GM23338 (cell line): ENCODE measurements at regions not wholly inside any gene's neighbourhood (a gene's known extent, or its start where the extent isn't known, plus 50 kb on each side); places are given as distances from the start of the nearest gene placed in this dataset.

Source experiments
- ATAC-seq: fragments of 200-7000 bp; cut with Tn5 transposase; 3 replicates; pipeline ENCODE4 v1.9.1; 2020
- DNase-seq: peaks from one replicate; pipeline ENCODE4 v3.0.0-alpha.2; 2015; ENCODE audit warnings: low spot score
- H2AFZ ChIP-seq: fragments of 200-600 bp; sonication (generic); 2 replicates; pipeline ENCODE4 v1.8.0; 2016; ENCODE audit warnings: antibody characterized with exemption, mild to moderate bottlenecking, moderate library complexity
- H3F3A ChIP-seq: fragments of 200-600 bp; sonication (generic); replicated peaks from 2 replicates; pipeline ENCODE4 v1.8.0; 2017; ENCODE audit warnings: antibody characterized with exemption, mixed run types, low read depth
- H3K27ac ChIP-seq: fragments of 200-600 bp; sonication (generic); 2 replicates; pipeline ENCODE4 v1.6.1; 2016; ENCODE audit warnings: low read depth
- H3K27me3 ChIP-seq: fragments of 200-600 bp; sonication (generic); 2 replicates; pipeline ENCODE4 v1.8.0; 2016; ENCODE audit warnings: mild to moderate bottlenecking, mixed run types, moderate library complexity; ENCODE audit not compliant: insufficient read depth
- H3K36me3 ChIP-seq: fragments of 200-600 bp; sonication (generic); 2 replicates; pipeline ENCODE4 v1.8.0; 2016; ENCODE audit warnings: mild to moderate bottlenecking; ENCODE audit not compliant: insufficient read depth
- H3K4me1 ChIP-seq: fragments of 200-600 bp; sonication (generic); 2 replicates; pipeline ENCODE4 v1.8.0; 2016; ENCODE audit warnings: mild to moderate bottlenecking, moderate library complexity; ENCODE audit not compliant: insufficient read depth
- H3K4me2 ChIP-seq: fragments of 200-600 bp; sonication (generic); 2 replicates; pipeline ENCODE4 v1.7.1; 2017; ENCODE audit warnings: mixed run types
- H3K4me3 ChIP-seq: fragments of 200-600 bp; sonication (generic); 2 replicates; pipeline ENCODE4 v1.6.1; 2016; ENCODE audit warnings: mixed run types
- H3K79me2 ChIP-seq: fragments of 200-600 bp; sonication (generic); replicated peaks from 2 replicates; pipeline ENCODE4 v1.8.0; 2017; ENCODE audit warnings: mild to moderate bottlenecking; ENCODE audit not compliant: insufficient read depth
- H3K9me2 ChIP-seq: fragments of 200-600 bp; sonication (generic); 2 replicates; pipeline ENCODE4 v1.8.0; 2017; ENCODE audit not compliant: insufficient read depth
- H4K20me1 ChIP-seq: fragments of 200-600 bp; sonication (generic); replicated peaks from 2 replicates; pipeline ENCODE4 v1.8.0; 2017; ENCODE audit warnings: mild to moderate bottlenecking; ENCODE audit not compliant: insufficient read depth
- H3K27ac Mint-ChIP-seq: 2 replicates; pipeline ENCODE4 v1.8.0; 2020; ENCODE audit warnings: inconsistent platforms, mild to moderate bottlenecking, moderate library complexity, mixed read lengths
- H3K27me3 Mint-ChIP-seq: 3 replicates; pipeline ENCODE4 v1.8.0; 2022; ENCODE audit warnings: low read depth, mild to moderate bottlenecking, moderate library complexity, mixed read lengths, inconsistent platforms; ENCODE audit not compliant: insufficient read depth, poor library complexity
- H3K36me3 Mint-ChIP-seq: 3 replicates; pipeline ENCODE4 v1.8.0; 2021; ENCODE audit warnings: low read depth, mild to moderate bottlenecking, inconsistent platforms, moderate library complexity, mixed read lengths
- H3K4me1 Mint-ChIP-seq: 3 replicates; pipeline ENCODE4 v1.8.0; 2020; ENCODE audit warnings: mild to moderate bottlenecking, inconsistent platforms, mixed read lengths
- H3K4me3 Mint-ChIP-seq: 3 replicates; pipeline ENCODE4 v1.8.0; 2021; ENCODE audit warnings: moderate library complexity, mild to moderate bottlenecking, inconsistent platforms, mixed read lengths
- H3K9me3 Mint-ChIP-seq: 3 replicates; pipeline ENCODE4 v1.8.0; 2020; ENCODE audit warnings: moderate library complexity, mild to moderate bottlenecking, inconsistent platforms, mixed read lengths
- CREB1 ChIP-seq: fragments of 250-450 bp; sonication (Bioruptor Pico); IDR thresholded peaks from 2 replicates; pipeline ENCODE4 v1.5.0; 2020; ENCODE audit warnings: low read depth, mild to moderate bottlenecking, moderate library complexity
- EZH2phosphoT487 ChIP-seq: fragments of 200-600 bp; sonication (generic); IDR thresholded peaks from one replicate; pipeline ENCODE4 v1.8.1; 2018; ENCODE audit warnings: antibody characterized with exemption; ENCODE audit not compliant: unreplicated experiment
- JUNB ChIP-seq: IDR thresholded peaks from one replicate; pipeline ENCODE4 v1.6.1; 2016; ENCODE audit warnings: antibody characterized with exemption; ENCODE audit not compliant: unreplicated experiment
- NANOG ChIP-seq: IDR thresholded peaks from 2 replicates; pipeline ENCODE4 v1.6.1; 2016; ENCODE audit warnings: antibody characterized with exemption, borderline replicate concordance
- POLR2AphosphoS5 ChIP-seq: IDR thresholded peaks from 2 replicates; pipeline ENCODE4 v1.6.1; 2016; ENCODE audit warnings: antibody characterized with exemption, low read depth
- TF ChIP-seq, protein P1 (sequence below): IDR thresholded peaks from 2 replicates; pipeline ENCODE4 v1.6.1; 2016; ENCODE audit warnings: antibody characterized with exemption
- TF ChIP-seq, protein P2 (sequence below): IDR thresholded peaks from one replicate; pipeline ENCODE4 v1.6.1; 2018; ENCODE audit warnings: antibody characterized with exemption; ENCODE audit not compliant: unreplicated experiment
- TF ChIP-seq, protein P3 (sequence below): fragments of 250-450 bp; sonication (Bioruptor Pico); IDR thresholded peaks from 2 replicates; pipeline ENCODE4 v1.5.0; 2020; ENCODE audit warnings: mild to moderate bottlenecking, moderate library complexity

DNA sequence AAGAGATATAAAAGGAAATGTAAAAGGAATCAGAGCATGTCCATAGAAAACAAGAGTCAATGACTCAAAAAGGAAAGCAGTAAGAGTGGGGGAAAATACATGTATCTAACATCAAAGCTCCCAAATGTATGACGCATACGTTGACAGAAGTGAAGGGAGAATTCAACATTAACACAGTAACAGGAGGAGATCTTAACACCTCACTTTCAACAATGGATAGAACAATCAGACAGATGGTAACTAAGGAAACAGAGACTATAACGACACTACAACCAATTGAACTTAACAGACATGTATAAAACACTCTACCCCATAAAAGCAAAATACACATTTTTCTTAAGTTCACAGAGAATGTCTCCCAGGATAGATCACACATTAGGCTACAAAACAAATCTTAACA, 774.8 kb upstream of the ARGLU1 start:
- no peak overlapping the region for H3K27ac ChIP-seq
- H4K20me1 ChIP-seq = no peaks in the 10 kb centered on the region
- H3K4me1 Mint-ChIP-seq = peaks cover 6% of the 10 kb centered on the region
- ATAC-seq = no peak
- H3K27me3 Mint-ChIP-seq = no peaks in the 10 kb centered on the region
- no peak overlapping the region for H3K4me3 Mint-ChIP-seq
- DNase-seq = no peak
- H3K79me2 ChIP-seq = no peaks in the 10 kb centered on the region
- H3K36me3 Mint-ChIP-seq = no peaks in the 10 kb centered on the region
- H3F3A ChIP-seq = no peaks in the 10 kb centered on the region
- H3K4me2 ChIP-seq = no peak overlapping the region
- no peaks in the 10 kb centered on the region for H3K36me3 ChIP-seq
- H2AFZ ChIP-seq = no peak overlapping the region
- H3K27me3 ChIP-seq = no peaks in the 10 kb centered on the region
- H3K4me3 ChIP-seq = no peak overlapping the region
- no peaks in the 10 kb centered on the region; the same call in 2 of the 3 replicates for H3K9me3 Mint-ChIP-seq
- TF ChIP-seq JUNB (no peak), NANOG (no peak)
- TF ChIP-seq, protein P1, sequence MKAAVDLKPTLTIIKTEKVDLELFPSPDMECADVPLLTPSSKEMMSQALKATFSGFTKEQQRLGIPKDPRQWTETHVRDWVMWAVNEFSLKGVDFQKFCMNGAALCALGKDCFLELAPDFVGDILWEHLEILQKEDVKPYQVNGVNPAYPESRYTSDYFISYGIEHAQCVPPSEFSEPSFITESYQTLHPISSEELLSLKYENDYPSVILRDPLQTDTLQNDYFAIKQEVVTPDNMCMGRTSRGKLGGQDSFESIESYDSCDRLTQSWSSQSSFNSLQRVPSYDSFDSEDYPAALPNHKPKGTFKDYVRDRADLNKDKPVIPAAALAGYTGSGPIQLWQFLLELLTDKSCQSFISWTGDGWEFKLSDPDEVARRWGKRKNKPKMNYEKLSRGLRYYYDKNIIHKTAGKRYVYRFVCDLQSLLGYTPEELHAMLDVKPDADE = no peak
- H3K4me1 ChIP-seq = 0 out of 2 replicates have a peak, but pooled peaks cover 4% of the 10 kb centered on the region
- no peaks in the 10 kb centered on the region for H3K9me2 ChIP-seq
- no peak overlapping the region for H3K27ac Mint-ChIP-seq

DNA sequence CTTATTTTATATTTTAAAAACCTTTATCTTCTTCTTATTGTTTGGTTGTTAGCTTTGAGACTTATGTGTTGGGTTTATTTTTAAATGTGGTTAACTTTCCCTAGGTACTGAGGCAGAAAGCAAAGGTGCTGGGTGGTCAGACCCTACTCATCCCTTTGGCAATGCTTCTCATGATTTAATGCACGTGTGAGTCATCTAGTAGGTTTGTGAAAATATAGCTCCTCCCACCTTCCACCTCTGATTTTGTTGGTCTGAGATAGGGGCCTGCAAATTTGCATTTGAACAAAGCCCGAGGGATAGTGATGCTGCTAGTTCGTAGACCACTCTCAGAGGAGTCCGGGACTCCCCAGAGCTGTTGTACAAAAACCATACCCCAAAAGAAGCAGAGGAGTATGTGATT, 771.3 kb upstream of the ARGLU1 start:
- TF ChIP-seq NANOG (no peak), POLR2AphosphoS5 (no peak), CREB1 (CRISPR knock-in tag) (no peak), EZH2phosphoT487 (no peak)
- TF ChIP-seq, protein P1 = no peak
- TF ChIP-seq, protein P2, sequence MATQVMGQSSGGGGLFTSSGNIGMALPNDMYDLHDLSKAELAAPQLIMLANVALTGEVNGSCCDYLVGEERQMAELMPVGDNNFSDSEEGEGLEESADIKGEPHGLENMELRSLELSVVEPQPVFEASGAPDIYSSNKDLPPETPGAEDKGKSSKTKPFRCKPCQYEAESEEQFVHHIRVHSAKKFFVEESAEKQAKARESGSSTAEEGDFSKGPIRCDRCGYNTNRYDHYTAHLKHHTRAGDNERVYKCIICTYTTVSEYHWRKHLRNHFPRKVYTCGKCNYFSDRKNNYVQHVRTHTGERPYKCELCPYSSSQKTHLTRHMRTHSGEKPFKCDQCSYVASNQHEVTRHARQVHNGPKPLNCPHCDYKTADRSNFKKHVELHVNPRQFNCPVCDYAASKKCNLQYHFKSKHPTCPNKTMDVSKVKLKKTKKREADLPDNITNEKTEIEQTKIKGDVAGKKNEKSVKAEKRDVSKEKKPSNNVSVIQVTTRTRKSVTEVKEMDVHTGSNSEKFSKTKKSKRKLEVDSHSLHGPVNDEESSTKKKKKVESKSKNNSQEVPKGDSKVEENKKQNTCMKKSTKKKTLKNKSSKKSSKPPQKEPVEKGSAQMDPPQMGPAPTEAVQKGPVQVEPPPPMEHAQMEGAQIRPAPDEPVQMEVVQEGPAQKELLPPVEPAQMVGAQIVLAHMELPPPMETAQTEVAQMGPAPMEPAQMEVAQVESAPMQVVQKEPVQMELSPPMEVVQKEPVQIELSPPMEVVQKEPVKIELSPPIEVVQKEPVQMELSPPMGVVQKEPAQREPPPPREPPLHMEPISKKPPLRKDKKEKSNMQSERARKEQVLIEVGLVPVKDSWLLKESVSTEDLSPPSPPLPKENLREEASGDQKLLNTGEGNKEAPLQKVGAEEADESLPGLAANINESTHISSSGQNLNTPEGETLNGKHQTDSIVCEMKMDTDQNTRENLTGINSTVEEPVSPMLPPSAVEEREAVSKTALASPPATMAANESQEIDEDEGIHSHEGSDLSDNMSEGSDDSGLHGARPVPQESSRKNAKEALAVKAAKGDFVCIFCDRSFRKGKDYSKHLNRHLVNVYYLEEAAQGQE = no peak
- TF ChIP-seq, protein P3, sequence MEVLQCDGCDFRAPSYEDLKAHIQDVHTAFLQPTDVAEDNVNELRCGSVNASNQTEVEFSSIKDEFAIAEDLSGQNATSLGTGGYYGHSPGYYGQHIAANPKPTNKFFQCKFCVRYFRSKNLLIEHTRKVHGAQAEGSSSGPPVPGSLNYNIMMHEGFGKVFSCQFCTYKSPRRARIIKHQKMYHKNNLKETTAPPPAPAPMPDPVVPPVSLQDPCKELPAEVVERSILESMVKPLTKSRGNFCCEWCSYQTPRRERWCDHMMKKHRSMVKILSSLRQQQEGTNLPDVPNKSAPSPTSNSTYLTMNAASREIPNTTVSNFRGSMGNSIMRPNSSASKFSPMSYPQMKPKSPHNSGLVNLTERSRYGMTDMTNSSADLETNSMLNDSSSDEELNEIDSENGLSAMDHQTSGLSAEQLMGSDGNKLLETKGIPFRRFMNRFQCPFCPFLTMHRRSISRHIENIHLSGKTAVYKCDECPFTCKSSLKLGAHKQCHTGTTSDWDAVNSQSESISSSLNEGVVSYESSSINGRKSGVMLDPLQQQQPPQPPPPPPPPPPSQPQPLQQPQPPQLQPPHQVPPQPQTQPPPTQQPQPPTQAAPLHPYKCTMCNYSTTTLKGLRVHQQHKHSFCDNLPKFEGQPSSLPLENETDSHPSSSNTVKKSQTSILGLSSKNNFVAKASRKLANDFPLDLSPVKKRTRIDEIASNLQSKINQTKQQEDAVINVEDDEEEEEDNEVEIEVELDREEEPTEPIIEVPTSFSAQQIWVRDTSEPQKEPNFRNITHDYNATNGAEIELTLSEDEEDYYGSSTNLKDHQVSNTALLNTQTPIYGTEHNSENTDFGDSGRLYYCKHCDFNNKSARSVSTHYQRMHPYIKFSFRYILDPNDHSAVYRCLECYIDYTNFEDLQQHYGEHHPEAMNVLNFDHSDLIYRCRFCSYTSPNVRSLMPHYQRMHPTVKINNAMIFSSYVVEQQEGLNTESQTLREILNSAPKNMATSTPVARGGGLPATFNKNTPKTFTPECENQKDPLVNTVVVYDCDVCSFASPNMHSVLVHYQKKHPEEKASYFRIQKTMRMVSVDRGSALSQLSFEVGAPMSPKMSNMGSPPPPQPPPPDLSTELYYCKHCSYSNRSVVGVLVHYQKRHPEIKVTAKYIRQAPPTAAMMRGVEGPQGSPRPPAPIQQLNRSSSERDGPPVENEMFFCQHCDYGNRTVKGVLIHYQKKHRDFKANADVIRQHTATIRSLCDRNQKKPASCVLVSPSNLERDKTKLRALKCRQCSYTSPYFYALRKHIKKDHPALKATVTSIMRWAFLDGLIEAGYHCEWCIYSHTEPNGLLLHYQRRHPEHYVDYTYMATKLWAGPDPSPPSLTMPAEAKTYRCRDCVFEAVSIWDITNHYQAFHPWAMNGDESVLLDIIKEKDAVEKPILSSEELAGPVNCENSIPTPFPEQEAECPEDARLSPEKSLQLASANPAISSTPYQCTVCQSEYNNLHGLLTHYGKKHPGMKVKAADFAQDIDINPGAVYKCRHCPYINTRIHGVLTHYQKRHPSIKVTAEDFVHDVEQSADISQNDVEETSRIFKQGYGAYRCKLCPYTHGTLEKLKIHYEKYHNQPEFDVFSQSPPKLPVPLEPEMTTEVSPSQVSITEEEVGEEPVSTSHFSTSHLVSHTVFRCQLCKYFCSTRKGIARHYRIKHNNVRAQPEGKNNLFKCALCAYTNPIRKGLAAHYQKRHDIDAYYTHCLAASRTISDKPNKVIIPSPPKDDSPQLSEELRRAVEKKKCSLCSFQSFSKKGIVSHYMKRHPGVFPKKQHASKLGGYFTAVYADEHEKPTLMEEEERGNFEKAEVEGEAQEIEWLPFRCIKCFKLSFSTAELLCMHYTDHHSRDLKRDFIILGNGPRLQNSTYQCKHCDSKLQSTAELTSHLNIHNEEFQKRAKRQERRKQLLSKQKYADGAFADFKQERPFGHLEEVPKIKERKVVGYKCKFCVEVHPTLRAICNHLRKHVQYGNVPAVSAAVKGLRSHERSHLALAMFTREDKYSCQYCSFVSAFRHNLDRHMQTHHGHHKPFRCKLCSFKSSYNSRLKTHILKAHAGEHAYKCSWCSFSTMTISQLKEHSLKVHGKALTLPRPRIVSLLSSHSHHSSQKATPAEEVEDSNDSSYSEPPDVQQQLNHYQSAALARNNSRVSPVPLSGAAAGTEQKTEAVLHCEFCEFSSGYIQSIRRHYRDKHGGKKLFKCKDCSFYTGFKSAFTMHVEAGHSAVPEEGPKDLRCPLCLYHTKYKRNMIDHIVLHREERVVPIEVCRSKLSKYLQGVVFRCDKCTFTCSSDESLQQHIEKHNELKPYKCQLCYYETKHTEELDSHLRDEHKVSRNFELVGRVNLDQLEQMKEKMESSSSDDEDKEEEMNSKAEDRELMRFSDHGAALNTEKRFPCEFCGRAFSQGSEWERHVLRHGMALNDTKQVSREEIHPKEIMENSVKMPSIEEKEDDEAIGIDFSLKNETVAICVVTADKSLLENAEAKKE (CRISPR knock-in tag) = no peak
- Histone ChIP-seq H3K4me3 (no peak overlapping the region), H2AFZ (no peak overlapping the region), H3F3A (no peaks in the 10 kb centered on the region), H3K79me2 (no peaks in the 10 kb centered on the region), H3K27ac (no peak overlapping the region), H3K27me3 (no peaks in the 10 kb centered on the region), H3K36me3 (no peaks in the 10 kb centered on the region), H3K4me1 (0 out of 2 replicates have a peak, but pooled peaks cover 4% of the 10 kb centered on the region), H3K9me2 (no peaks in the 10 kb centered on the region), H4K20me1 (no peaks in the 10 kb centered on the region), H3K4me2 (no peak overlapping the region)
- Mint-ChIP-seq H3K27me3 (no peaks in the 10 kb centered on the region), H3K4me1 (peaks cover 6% of the 10 kb centered on the region), H3K36me3 (no peaks in the 10 kb centered on the region), H3K4me3 (no peak overlapping the region), H3K27ac (peak overlapping the region; percentile 45; the same call in 1 of the 2 replicates), H3K9me3 (no peaks in the 10 kb centered on the region; the same call in 2 of the 3 replicates)
- peak; percentile 19 for DNase-seq
- peak; percentile 38; the same call in 1 of the 3 replicates for ATAC-seq
